GM23338 (cell line): ENCODE measurements at regions not wholly inside any gene's neighbourhood (a gene's known extent, or its start where the extent isn't known, plus 50 kb on each side); places are given as distances from the start of the nearest gene placed in this dataset.

Experiments
- ATAC-seq: fragments of 200-7000 bp; cut with Tn5 transposase; 3 replicates; pipeline ENCODE4 v1.9.1; 2020
- DNase-seq: peaks from one replicate; pipeline ENCODE4 v3.0.0-alpha.2; 2015; ENCODE audit warnings: low spot score
- H2AFZ ChIP-seq: fragments of 200-600 bp; sonication (generic); 2 replicates; pipeline ENCODE4 v1.8.0; 2016; ENCODE audit warnings: antibody characterized with exemption, mild to moderate bottlenecking, moderate library complexity
- H3F3A ChIP-seq: fragments of 200-600 bp; sonication (generic); replicated peaks from 2 replicates; pipeline ENCODE4 v1.8.0; 2017; ENCODE audit warnings: antibody characterized with exemption, mixed run types, low read depth
- H3K27ac ChIP-seq: fragments of 200-600 bp; sonication (generic); 2 replicates; pipeline ENCODE4 v1.6.1; 2016; ENCODE audit warnings: low read depth
- H3K27me3 ChIP-seq: fragments of 200-600 bp; sonication (generic); 2 replicates; pipeline ENCODE4 v1.8.0; 2016; ENCODE audit warnings: mild to moderate bottlenecking, mixed run types, moderate library complexity; ENCODE audit not compliant: insufficient read depth
- H3K36me3 ChIP-seq: fragments of 200-600 bp; sonication (generic); 2 replicates; pipeline ENCODE4 v1.8.0; 2016; ENCODE audit warnings: mild to moderate bottlenecking; ENCODE audit not compliant: insufficient read depth
- H3K4me1 ChIP-seq: fragments of 200-600 bp; sonication (generic); 2 replicates; pipeline ENCODE4 v1.8.0; 2016; ENCODE audit warnings: mild to moderate bottlenecking, moderate library complexity; ENCODE audit not compliant: insufficient read depth
- H3K4me2 ChIP-seq: fragments of 200-600 bp; sonication (generic); 2 replicates; pipeline ENCODE4 v1.7.1; 2017; ENCODE audit warnings: mixed run types
- H3K4me3 ChIP-seq: fragments of 200-600 bp; sonication (generic); 2 replicates; pipeline ENCODE4 v1.6.1; 2016; ENCODE audit warnings: mixed run types
- H3K79me2 ChIP-seq: fragments of 200-600 bp; sonication (generic); replicated peaks from 2 replicates; pipeline ENCODE4 v1.8.0; 2017; ENCODE audit warnings: mild to moderate bottlenecking; ENCODE audit not compliant: insufficient read depth
- H3K9me2 ChIP-seq: fragments of 200-600 bp; sonication (generic); 2 replicates; pipeline ENCODE4 v1.8.0; 2017; ENCODE audit not compliant: insufficient read depth
- H4K20me1 ChIP-seq: fragments of 200-600 bp; sonication (generic); replicated peaks from 2 replicates; pipeline ENCODE4 v1.8.0; 2017; ENCODE audit warnings: mild to moderate bottlenecking; ENCODE audit not compliant: insufficient read depth
- H3K27ac Mint-ChIP-seq: 2 replicates; pipeline ENCODE4 v1.8.0; 2020; ENCODE audit warnings: inconsistent platforms, mild to moderate bottlenecking, moderate library complexity, mixed read lengths
- H3K27me3 Mint-ChIP-seq: 3 replicates; pipeline ENCODE4 v1.8.0; 2022; ENCODE audit warnings: low read depth, mild to moderate bottlenecking, moderate library complexity, mixed read lengths, inconsistent platforms; ENCODE audit not compliant: insufficient read depth, poor library complexity
- H3K36me3 Mint-ChIP-seq: 3 replicates; pipeline ENCODE4 v1.8.0; 2021; ENCODE audit warnings: low read depth, mild to moderate bottlenecking, inconsistent platforms, moderate library complexity, mixed read lengths
- H3K4me1 Mint-ChIP-seq: 3 replicates; pipeline ENCODE4 v1.8.0; 2020; ENCODE audit warnings: mild to moderate bottlenecking, inconsistent platforms, mixed read lengths
- H3K4me3 Mint-ChIP-seq: 3 replicates; pipeline ENCODE4 v1.8.0; 2021; ENCODE audit warnings: moderate library complexity, mild to moderate bottlenecking, inconsistent platforms, mixed read lengths
- H3K9me3 Mint-ChIP-seq: 3 replicates; pipeline ENCODE4 v1.8.0; 2020; ENCODE audit warnings: moderate library complexity, mild to moderate bottlenecking, inconsistent platforms, mixed read lengths
- CREB1 ChIP-seq: fragments of 250-450 bp; sonication (Bioruptor Pico); IDR thresholded peaks from 2 replicates; pipeline ENCODE4 v1.5.0; 2020; ENCODE audit warnings: low read depth, mild to moderate bottlenecking, moderate library complexity
- CTCF ChIP-seq, 2 experiments: fragments of 200-600 bp in 1 of 2; sonication (generic) in 1 of 2; conservative IDR thresholded peaks; 2 replicates each; pipeline versions ENCODE4 v1.5.1 to v1.6.1; 2016 to 2017; ENCODE audit warnings: antibody characterized with exemption in 2 of 2, low read depth in 2 of 2, mild to moderate bottlenecking in 2 of 2, moderate library complexity in 1 of 2
- ETS1 ChIP-seq: IDR thresholded peaks from 2 replicates; pipeline ENCODE4 v1.6.1; 2016; ENCODE audit warnings: antibody characterized with exemption
- EZH2 ChIP-seq: fragments of 200-600 bp; sonication (generic); IDR thresholded peaks from one replicate; pipeline ENCODE4 v1.8.0; 2017; ENCODE audit warnings: antibody characterized with exemption, mild to moderate bottlenecking, low read depth; ENCODE audit not compliant: unreplicated experiment
- EZH2phosphoT487 ChIP-seq: fragments of 200-600 bp; sonication (generic); IDR thresholded peaks from one replicate; pipeline ENCODE4 v1.8.1; 2018; ENCODE audit warnings: antibody characterized with exemption; ENCODE audit not compliant: unreplicated experiment
- JUNB ChIP-seq: IDR thresholded peaks from one replicate; pipeline ENCODE4 v1.6.1; 2016; ENCODE audit warnings: antibody characterized with exemption; ENCODE audit not compliant: unreplicated experiment
- NANOG ChIP-seq: IDR thresholded peaks from 2 replicates; pipeline ENCODE4 v1.6.1; 2016; ENCODE audit warnings: antibody characterized with exemption, borderline replicate concordance
- POLR2AphosphoS5 ChIP-seq: IDR thresholded peaks from 2 replicates; pipeline ENCODE4 v1.6.1; 2016; ENCODE audit warnings: antibody characterized with exemption, low read depth
- REST ChIP-seq: IDR thresholded peaks from one replicate; pipeline ENCODE4 v1.6.1; 2018; ENCODE audit warnings: antibody characterized with exemption; ENCODE audit not compliant: unreplicated experiment
- STAT1 ChIP-seq: IDR thresholded peaks from one replicate; pipeline ENCODE4 v1.6.1; 2016; ENCODE audit warnings: antibody characterized with exemption; ENCODE audit not compliant: unreplicated experiment
- ZNF114 ChIP-seq: fragments of 250-450 bp; sonication (Bioruptor Pico); IDR thresholded peaks from 2 replicates; pipeline ENCODE4 v1.5.0; 2020; ENCODE audit warnings: mild to moderate bottlenecking, moderate library complexity
- ZNF331 ChIP-seq: fragments of 250-450 bp; sonication (Bioruptor Pico); IDR thresholded peaks from 2 replicates; pipeline ENCODE4 v1.5.0; 2020; ENCODE audit warnings: low read depth, mild to moderate bottlenecking, moderate library complexity
- ZNF462 ChIP-seq: fragments of 250-450 bp; sonication (Bioruptor Pico); IDR thresholded peaks from 2 replicates; pipeline ENCODE4 v1.5.0; 2020; ENCODE audit warnings: mild to moderate bottlenecking, moderate library complexity

DNA sequence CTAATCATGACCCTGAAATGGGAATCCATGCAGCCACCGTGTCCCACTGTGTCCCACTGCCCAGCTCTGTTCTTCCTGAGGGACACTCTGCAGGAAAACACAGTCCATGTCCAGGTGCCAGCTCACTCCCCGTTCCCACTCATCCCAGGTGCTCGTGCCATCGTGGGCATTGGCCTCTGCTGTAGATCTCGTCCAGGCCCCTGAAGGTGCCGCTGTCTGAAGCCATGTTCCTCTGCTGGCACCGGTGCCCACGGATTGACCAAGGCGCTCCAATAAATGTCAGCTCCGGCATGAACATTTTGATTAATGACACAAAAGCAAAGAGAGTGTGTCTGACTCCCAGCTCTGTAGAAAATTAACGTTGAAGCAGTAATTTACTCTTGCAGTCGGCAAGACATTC is 280.1 kb upstream of the SALL3 start:
- Histone ChIP-seq H3K4me1 (peaks cover 13% of the 10 kb centered on the region), H2AFZ (no peak overlapping the region), H3K4me3 (no peak overlapping the region), H3K36me3 (no peaks in the 10 kb centered on the region), H4K20me1 (no peaks in the 10 kb centered on the region), H3F3A (no peaks in the 10 kb centered on the region), H3K27me3 (no peaks in the 10 kb centered on the region), H3K27ac (no peak overlapping the region), H3K9me2 (no peaks in the 10 kb centered on the region), H3K79me2 (no peaks in the 10 kb centered on the region), H3K4me2 (no peak overlapping the region)
- Mint-ChIP-seq H3K36me3 (peaks cover 41% of the 10 kb centered on the region), H3K4me3 (no peak overlapping the region), H3K27ac (no peak overlapping the region), H3K4me1 (peaks cover 7% of the 10 kb centered on the region), H3K9me3 (peaks cover 96% of the 10 kb centered on the region), H3K27me3 (no peaks in the 10 kb centered on the region)
- DNase-seq = no peak
- TF ChIP-seq REST = no peak
- TF ChIP-seq ZNF114 (CRISPR knock-in tag) = no peak
- TF ChIP-seq ZNF331 (CRISPR knock-in tag) = no peak
- TF ChIP-seq JUNB = no peak
- TF ChIP-seq EZH2 = no peak
- TF ChIP-seq EZH2phosphoT487 = no peak
- no peak for TF ChIP-seq CTCF (conservative IDR thresholded peaks at IDR 0.05; ENCODE audit: low read depth in 2 of 2)
- TF ChIP-seq STAT1 = no peak
- no peak for TF ChIP-seq CREB1 (CRISPR knock-in tag)
- no peak for TF ChIP-seq POLR2AphosphoS5
- TF ChIP-seq NANOG = no peak
- no peak for TF ChIP-seq ZNF462 (CRISPR knock-in tag)
- no peak for TF ChIP-seq ETS1
- no peak for ATAC-seq
